NAMALWA (cell line): ENCODE measurements at regions not wholly inside any gene's neighbourhood (a gene's known extent, or its start where the extent isn't known, plus 50 kb on each side); places are given as distances from the start of the nearest gene placed in this dataset.
"Not testable (repeated sequence)": the region's sequence is repeated elsewhere in the genome, so short reads cannot be mapped to it uniquely, and the experiment has no call there.

Source experiments
- DNase-seq: peaks from one replicate; pipeline ENCODE4 v3.0.0-alpha.2; 2015; ENCODE audit warnings: low spot score

- no peak for DNase-seq
Measured at GRCh38 chr19:30943101-30943843, 406.0 kb downstream of the TSHZ3 start.

GRCh38 chr19:30942636-30943035 lies 406.6 kb downstream of the TSHZ3 start:
- no peak for DNase-seq

GRCh38 chr19:30941591-30941990 lies 407.6 kb downstream of the TSHZ3 start:
- no peak for DNase-seq

- no peak for DNase-seq
Measured at GRCh38 chr19:30936276-30936675, 413.0 kb downstream of the TSHZ3 start.

- no peak for DNase-seq
Measured at GRCh38 chr19:30935146-30935545, 414.1 kb downstream of the TSHZ3 start.

- DNase-seq: not testable (repeated sequence)
Measured at GRCh38 chr19:30933454-30933853, 415.8 kb downstream of the TSHZ3 start.

- DNase-seq: no peak
Measured at GRCh38 chr19:30932854-30933253, 416.4 kb downstream of the TSHZ3 start.

GRCh38 chr19:30930941-30931706 lies 418.1 kb downstream of the TSHZ3 start:
- no peak for DNase-seq

- DNase-seq: no peak
Measured at GRCh38 chr19:30927705-30928104, 421.5 kb downstream of the TSHZ3 start.

- no peak for DNase-seq
Measured at GRCh38 chr19:30924670-30925069, 424.6 kb downstream of the TSHZ3 start.

- DNase-seq: no peak
Measured at GRCh38 chr19:30924069-30924636, 425.1 kb downstream of the TSHZ3 start.

GRCh38 chr19:30923621-30924020 lies 425.6 kb downstream of the TSHZ3 start:
- no peak for DNase-seq

GRCh38 chr19:30923096-30923495 lies 426.1 kb downstream of the TSHZ3 start:
- DNase-seq: no peak

- no peak for DNase-seq
Measured at GRCh38 chr19:30920222-30920621, 429.0 kb downstream of the TSHZ3 start.

GRCh38 chr19:30919737-30920136 lies 429.5 kb downstream of the TSHZ3 start:
- DNase-seq: no peak

GRCh38 chr19:30916238-30916637 lies 433.0 kb downstream of the TSHZ3 start:
- DNase-seq: no peak

- no peak for DNase-seq
Measured at GRCh38 chr19:30911491-30911890, 437.7 kb downstream of the TSHZ3 start.

GRCh38 chr19:30910485-30911240 lies 438.6 kb downstream of the TSHZ3 start:
- DNase-seq: no peak

- no peak for DNase-seq
Measured at GRCh38 chr19:30909216-30909615, 440.0 kb downstream of the TSHZ3 start.

- DNase-seq: no peak
Measured at GRCh38 chr19:30908262-30908771, 440.9 kb downstream of the TSHZ3 start.

- DNase-seq: no peak
Measured at GRCh38 chr19:30906871-30907270, 442.4 kb downstream of the TSHZ3 start.

GRCh38 chr19:30900051-30900450 lies 449.2 kb downstream of the TSHZ3 start:
- no peak for DNase-seq
